Stimulated activated CD4-positive, alpha-beta T cell treated with anti-CD3 and anti-CD28 coated beads, Interleukin-1b, Interleukin-23, amount 100 ng/mL, for 48 hours (primary cell): ENCODE measurements at regions not wholly inside any gene's neighbourhood (a gene's known extent, or its start where the extent isn't known, plus 50 kb on each side); places are given as distances from the start of the nearest gene placed in this dataset.

Source experiments
- DNase-seq: peaks from one replicate; pipeline ENCODE4 v3.0.0-alpha.2; 2020

- no peak for DNase-seq
Measured at GRCh38 chr10:110399106-110399964, 94.6 kb upstream of the SMNDC1 start.

GRCh38 chr10:110399965-110400933, 95.5 kb upstream of the SMNDC1 start:
- DNase-seq: no peak

- DNase-seq: no peak
Measured at GRCh38 chr10:110401401-110402076, 96.2 kb upstream of the DUSP5 start.

GRCh38 chr10:110402077-110402416, 95.7 kb upstream of the DUSP5 start:
- no peak for DNase-seq

- DNase-seq: no peak
Measured at GRCh38 chr10:110403593-110403992, 94.1 kb upstream of the DUSP5 start.

GRCh38 chr10:110404413-110404812, 93.3 kb upstream of the DUSP5 start:
- no peak for DNase-seq

- no peak for DNase-seq
Measured at GRCh38 chr10:110404825-110405224, 92.9 kb upstream of the DUSP5 start.

GRCh38 chr10:110405380-110405779, 92.3 kb upstream of the DUSP5 start:
- no peak for DNase-seq

- no peak for DNase-seq
Measured at GRCh38 chr10:110407301-110408170, 90.2 kb upstream of the DUSP5 start.

- no peak for DNase-seq
Measured at GRCh38 chr10:110408203-110408871, 89.4 kb upstream of the DUSP5 start.

- no peak for DNase-seq
Measured at GRCh38 chr10:110408943-110409342, 88.8 kb upstream of the DUSP5 start.

GRCh38 chr10:110409488-110409887, 88.2 kb upstream of the DUSP5 start:
- no peak for DNase-seq

- no peak for DNase-seq
Measured at GRCh38 chr10:110409926-110410325, 87.8 kb upstream of the DUSP5 start.

GRCh38 chr10:110410329-110411046, 87.2 kb upstream of the DUSP5 start:
- DNase-seq: no peak

GRCh38 chr10:110411047-110411410, 86.7 kb upstream of the DUSP5 start:
- no peak for DNase-seq

GRCh38 chr10:110413049-110413783, 84.5 kb upstream of the DUSP5 start:
- DNase-seq: peak; percentile 47

GRCh38 chr10:110413903-110414547, 83.7 kb upstream of the DUSP5 start:
- no peak for DNase-seq

GRCh38 chr10:110414548-110415309, 83.0 kb upstream of the DUSP5 start:
- DNase-seq: peak; percentile 94

GRCh38 chr10:110415809-110416208, 81.9 kb upstream of the DUSP5 start:
- DNase-seq: no peak
